DOHH2 (cell line): ENCODE measurements at regions not wholly inside any gene's neighbourhood (a gene's known extent, or its start where the extent isn't known, plus 50 kb on each side); places are given as distances from the start of the nearest gene placed in this dataset.

Source experiments
- CTCF ChIP-seq: fragments of 200-600 bp; sonication (generic); IDR thresholded peaks from one replicate; pipeline ENCODE4 v1.5.1; 2014; ENCODE audit warnings: antibody characterized with exemption, mild to moderate bottlenecking, low read depth, low read length; ENCODE audit not compliant: poor library complexity, severe bottlenecking
- EZH2phosphoT487 ChIP-seq: fragments of 200-600 bp; sonication (generic); IDR thresholded peaks from 2 replicates; pipeline ENCODE4 v1.6.1; 2017; ENCODE audit warnings: borderline replicate concordance, mild to moderate bottlenecking, antibody characterized with exemption, low read length, moderate library complexity, mixed read lengths

GRCh38 chr5:74428275-74428674, 212.3 kb downstream of the ENC1 start:
- TF ChIP-seq CTCF: no peak
- no peak for TF ChIP-seq EZH2phosphoT487
